Activated CD8-positive, alpha-beta memory T cell treated with anti-CD3 and anti-CD28 coated beads, Interleukin-2, amount 10 ng/mL, durations not matched to agents 7 days and 5 days (primary cell): ENCODE measurements at regions not wholly inside any gene's neighbourhood (a gene's known extent, or its start where the extent isn't known, plus 50 kb on each side); places are given as distances from the start of the nearest gene placed in this dataset.
A peak's percentile ranks its signal among the peaks of the same experiment; 100 is the strongest.

Source experiments
- ATAC-seq: fragments of 150-1000 bp; cut with Tn5 transposase; one replicate; pipeline ENCODE4 v1.10.0; 2021; ENCODE audit warnings: moderate library complexity
- CTCF ChIA-PET: fragments of 350-600 bp; sonication (Branson Sonifier 250); formaldehyde crosslinking; loops from one replicate; lab custom pipeline; 2021; ENCODE audit warnings: antibody characterized with exemption; lab: Charles Lee
- DNase-seq: peaks from one replicate; pipeline ENCODE4 v3.0.0-alpha.2; 2020
- H3K27ac Mint-ChIP-seq: one replicate; pipeline ENCODE4 v1.8.0; 2021; ENCODE audit warnings: mild to moderate bottlenecking, mixed read lengths
- H3K27me3 Mint-ChIP-seq: one replicate; pipeline ENCODE4 v1.8.0; 2021; ENCODE audit warnings: mixed read lengths
- H3K36me3 Mint-ChIP-seq: one replicate; pipeline ENCODE4 v1.8.0; 2021; ENCODE audit warnings: mild to moderate bottlenecking, mixed read lengths
- H3K4me1 Mint-ChIP-seq: one replicate; pipeline ENCODE4 v1.8.0; 2021; ENCODE audit warnings: mixed read lengths
- H3K4me3 Mint-ChIP-seq: one replicate; pipeline ENCODE4 v1.8.0; 2021; ENCODE audit warnings: mild to moderate bottlenecking, moderate library complexity, mixed read lengths
- H3K9me3 Mint-ChIP-seq: one replicate; pipeline ENCODE4 v1.8.0; 2022; ENCODE audit warnings: low read depth, mixed read lengths

DNA sequence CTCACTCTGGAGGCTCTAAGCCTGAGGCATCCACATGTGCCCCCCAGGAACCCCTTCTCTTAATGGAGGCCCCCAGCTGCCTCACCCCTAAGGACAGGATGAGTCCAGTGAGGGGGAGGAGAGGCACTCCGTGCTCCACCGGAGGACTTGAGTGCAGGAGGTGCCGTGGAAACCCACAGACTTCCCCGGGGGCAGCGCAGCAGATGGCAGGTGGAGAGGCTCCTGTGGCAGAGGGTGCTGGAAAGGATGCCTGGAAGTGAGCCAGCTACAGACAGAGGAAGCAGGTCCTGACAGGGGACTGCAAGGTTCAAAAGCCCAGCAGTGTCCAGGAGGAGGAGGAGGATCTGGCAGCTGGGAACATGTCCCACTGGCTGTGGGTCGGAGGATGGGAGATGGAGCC, 1384.0 kb downstream of the TBC1D22A start:
- Mint-ChIP-seq H3K27me3 (peaks cover 2% of the 10 kb centered on the region), H3K36me3 (no peaks in the 10 kb centered on the region)

DNA sequence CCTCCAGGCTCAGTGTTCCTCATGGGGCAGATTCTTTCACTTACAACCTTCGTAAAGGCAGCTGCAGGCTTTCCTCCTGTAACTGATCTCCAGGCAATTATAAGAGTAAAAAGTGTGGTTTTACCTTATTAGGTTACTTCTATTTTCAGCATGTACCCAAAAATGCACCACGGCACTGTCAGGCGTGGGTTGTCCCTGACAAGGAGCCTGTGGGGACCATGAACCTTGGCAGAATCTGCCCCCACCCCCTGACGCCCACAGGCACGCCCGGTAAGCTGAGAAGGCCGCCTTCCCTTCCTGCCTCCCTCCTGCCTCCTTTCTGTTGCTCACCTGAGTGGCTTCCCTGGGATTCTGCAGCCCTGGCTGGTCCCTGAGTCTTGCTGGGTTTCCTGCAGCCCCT, 1383.3 kb downstream of the TBC1D22A start:
- H3K27me3 Mint-ChIP-seq, result peaks cover 2% of the 10 kb centered on the region
- no peaks in the 10 kb centered on the region for H3K9me3 Mint-ChIP-seq
- CTCF ChIA-PET, result no interaction called here
- no peak overlapping the region for H3K27ac Mint-ChIP-seq
- no peak for ATAC-seq
- no peak for DNase-seq
- H3K36me3 Mint-ChIP-seq, result no peaks in the 10 kb centered on the region
- no peak overlapping the region for H3K4me3 Mint-ChIP-seq
- no peaks in the 10 kb centered on the region for H3K4me1 Mint-ChIP-seq

More for the DNA sequence above, 1384.0 kb downstream of the TBC1D22A start:
- Mint-ChIP-seq H3K9me3 (no peaks in the 10 kb centered on the region), H3K4me3 (no peak overlapping the region), H3K4me1 (no peaks in the 10 kb centered on the region), H3K27ac (no peak overlapping the region)
- ATAC-seq (no peak), DNase-seq (no peak)
- CTCF ChIA-PET, result no interaction called here

DNA sequence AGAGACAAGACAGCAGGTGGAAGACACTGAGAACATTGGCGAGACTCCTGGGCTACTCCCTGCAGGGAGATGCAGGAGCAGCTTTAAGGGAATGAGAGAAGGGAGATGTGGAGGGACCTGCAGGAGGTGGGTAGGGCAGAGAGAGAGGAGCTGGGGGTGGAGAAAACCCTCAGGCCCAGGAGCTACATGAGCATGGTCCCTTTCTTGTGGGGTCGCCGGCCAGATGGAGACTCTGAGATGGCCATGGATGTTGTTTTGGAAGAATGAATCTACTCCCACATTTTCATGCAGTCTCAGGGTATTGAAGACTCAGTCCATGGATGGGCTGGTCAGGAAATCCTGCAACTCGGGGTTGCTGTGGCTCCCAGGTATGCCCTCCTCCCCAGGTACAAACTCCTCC, 1381.9 kb downstream of the TBC1D22A start:
- no peak for ATAC-seq
- no peaks in the 10 kb centered on the region for H3K36me3 Mint-ChIP-seq

DNA sequence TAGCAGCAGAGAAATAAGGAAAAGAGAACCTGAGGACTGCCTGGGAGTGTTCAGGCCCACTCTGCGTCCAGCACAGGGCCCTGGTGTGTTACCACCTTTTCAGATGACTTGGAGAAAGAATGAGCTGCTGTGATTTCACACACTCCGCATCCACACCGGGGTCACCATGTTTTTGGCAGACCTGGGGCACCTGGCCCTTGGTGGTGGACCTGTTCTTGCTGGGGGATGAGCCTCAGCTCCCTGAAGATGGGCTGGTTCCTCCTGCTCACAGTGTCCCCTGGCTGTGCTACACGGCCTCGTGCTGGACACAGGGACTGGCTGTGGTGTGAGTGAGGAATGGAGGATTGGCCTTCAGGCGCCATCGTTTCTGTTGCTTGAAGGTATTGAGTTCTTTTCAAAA, 1381.4 kb downstream of the TBC1D22A start:
- Mint-ChIP-seq H3K27ac (no peak overlapping the region), H3K9me3 (no peaks in the 10 kb centered on the region), H3K36me3 (no peaks in the 10 kb centered on the region), H3K4me3 (no peak overlapping the region), H3K4me1 (peaks cover 3% of the 10 kb centered on the region), H3K27me3 (peaks cover 5% of the 10 kb centered on the region)
- ATAC-seq (no peak), DNase-seq (no peak)
- CTCF ChIA-PET, result no interaction called here

More for the DNA sequence above, 1381.9 kb downstream of the TBC1D22A start:
- Mint-ChIP-seq H3K4me3 (no peak overlapping the region), H3K9me3 (no peaks in the 10 kb centered on the region), H3K27ac (peak overlapping the region; percentile 15), H3K27me3 (peaks cover 4% of the 10 kb centered on the region), H3K4me1 (peaks cover under 1% of the 10 kb centered on the region)
- CTCF ChIA-PET, result no interaction called here
- no peak for DNase-seq

DNA sequence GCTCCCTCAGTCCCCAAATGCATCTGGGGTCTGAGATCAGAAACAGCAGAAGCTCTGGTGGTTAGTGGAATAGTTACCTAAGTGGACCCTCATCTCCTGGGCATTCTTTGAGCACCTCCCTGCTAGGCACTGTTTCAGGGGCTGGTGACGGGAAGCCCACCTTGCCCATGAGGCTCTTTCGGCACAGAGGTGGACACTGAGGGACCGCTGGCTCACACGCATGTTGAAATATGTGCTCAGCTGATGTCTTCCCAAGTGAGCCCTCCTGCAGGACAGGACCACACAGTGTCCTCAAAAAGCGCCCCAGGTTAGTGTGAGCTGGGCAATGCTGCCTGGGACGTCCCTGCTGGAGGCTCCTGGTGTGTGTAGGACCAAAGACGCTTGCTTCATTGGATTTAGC, 1379.9 kb downstream of the TBC1D22A start:
- Mint-ChIP-seq H3K27me3 (peaks cover 5% of the 10 kb centered on the region), H3K27ac (no peak overlapping the region), H3K36me3 (no peaks in the 10 kb centered on the region), H3K9me3 (no peaks in the 10 kb centered on the region), H3K4me3 (no peak overlapping the region), H3K4me1 (peaks cover 8% of the 10 kb centered on the region)
- ATAC-seq (no peak), DNase-seq (no peak)
- CTCF ChIA-PET, result no interaction called here

DNA sequence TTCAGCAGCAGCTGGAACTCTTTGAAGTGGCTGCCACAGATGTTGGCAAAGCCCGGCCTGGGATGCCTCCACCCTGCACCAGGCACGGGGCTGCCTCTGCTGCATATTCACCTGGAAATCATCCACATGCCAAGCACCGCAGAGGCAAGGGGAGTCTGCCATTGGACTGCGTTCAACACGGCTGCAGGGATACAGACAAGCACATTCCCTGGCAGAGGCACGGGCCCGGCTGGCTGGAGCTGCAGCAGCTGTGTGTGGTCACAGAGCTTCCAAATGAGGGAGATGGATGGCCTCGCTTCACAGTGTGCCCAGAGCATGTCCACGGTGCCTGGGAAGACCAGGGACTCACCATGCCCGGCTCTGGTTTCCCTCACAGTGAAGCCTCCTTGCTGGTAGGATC, 1378.9 kb downstream of the TBC1D22A start:
- CTCF ChIA-PET, result no interaction called here
- H3K4me3 Mint-ChIP-seq, result no peak overlapping the region
- no peaks in the 10 kb centered on the region for H3K9me3 Mint-ChIP-seq
- no peaks in the 10 kb centered on the region for H3K36me3 Mint-ChIP-seq
- H3K27me3 Mint-ChIP-seq, result peaks cover 5% of the 10 kb centered on the region
- DNase-seq (no peak), ATAC-seq (no peak)
- no peak overlapping the region for H3K27ac Mint-ChIP-seq
- H3K4me1 Mint-ChIP-seq, result peaks cover 8% of the 10 kb centered on the region

DNA sequence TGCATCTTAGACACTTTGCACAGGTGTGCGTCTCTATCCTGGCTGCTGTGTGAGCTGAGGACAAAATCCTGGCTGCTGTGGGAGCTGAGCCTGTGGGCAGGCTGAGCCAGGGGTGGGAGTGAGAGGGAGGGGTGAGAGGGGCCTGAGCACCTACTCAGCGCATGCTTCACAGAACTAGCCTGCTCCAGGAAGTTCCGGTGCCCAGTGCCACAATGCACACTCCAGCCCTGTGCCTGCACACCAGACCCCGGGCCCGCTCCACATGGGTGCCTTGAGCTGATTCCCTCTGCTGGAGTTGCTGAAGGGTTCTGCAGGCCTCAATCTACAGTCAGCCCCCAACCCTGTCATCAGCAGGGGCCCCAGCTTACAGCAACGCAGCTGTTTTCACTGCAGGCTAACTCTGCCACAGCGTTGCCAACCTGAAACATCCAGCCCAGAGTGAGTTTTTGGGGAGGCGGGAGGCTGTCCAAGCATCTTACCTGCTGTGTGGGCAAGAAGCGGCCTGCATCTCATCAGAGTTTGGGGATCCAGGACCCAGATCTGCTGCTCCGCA, 1377.9 kb downstream of the TBC1D22A start:
- peaks cover 8% of the 10 kb centered on the region for H3K4me1 Mint-ChIP-seq
- DNase-seq (no peak), ATAC-seq (no peak)
- H3K4me3 Mint-ChIP-seq, result no peak overlapping the region
- H3K27ac Mint-ChIP-seq, result no peak overlapping the region
- peaks cover 3% of the 10 kb centered on the region for H3K27me3 Mint-ChIP-seq
- no peaks in the 10 kb centered on the region for H3K9me3 Mint-ChIP-seq
- CTCF ChIA-PET, result no interaction called here
- H3K36me3 Mint-ChIP-seq, result no peaks in the 10 kb centered on the region

DNA sequence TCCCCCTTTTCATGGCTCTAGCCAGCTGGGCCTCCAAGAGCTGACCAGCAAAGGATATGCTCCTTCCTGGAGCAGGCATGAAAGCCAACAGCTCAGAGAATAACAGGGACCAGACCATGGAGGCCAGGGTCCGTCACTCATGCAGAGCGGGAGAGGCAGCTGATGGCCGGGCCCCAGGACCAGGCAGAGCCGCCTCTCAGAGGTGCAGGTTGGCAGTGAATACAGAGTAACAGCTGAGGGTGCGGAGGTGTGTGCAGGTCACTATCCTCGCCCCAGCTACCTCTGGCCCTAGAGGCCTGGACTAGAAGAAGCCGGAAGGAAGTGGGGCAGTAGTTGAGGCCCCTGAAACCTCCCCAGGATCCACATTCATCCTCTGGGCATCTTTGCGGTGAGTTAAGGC, 1377.3 kb downstream of the TBC1D22A start:
- Mint-ChIP-seq H3K27ac (no peak overlapping the region), H3K4me3 (no peak overlapping the region), H3K9me3 (no peaks in the 10 kb centered on the region), H3K36me3 (no peaks in the 10 kb centered on the region), H3K27me3 (peaks cover 3% of the 10 kb centered on the region), H3K4me1 (peaks cover 8% of the 10 kb centered on the region)
- ATAC-seq, result no peak
- DNase-seq, result no peak
- CTCF ChIA-PET, result no interaction called here

DNA sequence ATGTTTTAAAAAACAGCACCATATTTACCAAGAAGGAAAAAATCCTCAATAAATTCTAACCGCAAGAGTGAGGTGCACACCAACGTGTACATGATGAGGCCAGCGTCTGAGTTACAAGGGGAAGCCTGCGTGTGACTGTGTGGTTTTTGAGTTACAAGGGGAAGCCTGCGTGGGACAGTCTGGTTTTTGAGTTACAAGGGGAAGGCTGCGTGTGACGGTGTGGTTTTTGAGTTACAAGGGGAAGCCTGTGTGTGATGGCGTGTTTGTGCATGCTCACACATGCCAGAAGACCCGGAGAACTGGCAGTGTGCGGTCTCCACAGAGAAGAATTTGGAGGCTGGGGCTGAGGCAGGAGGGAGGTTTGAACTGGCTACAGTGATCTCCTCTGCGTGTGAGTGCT, 1376.4 kb downstream of the TBC1D22A start:
- DNase-seq (no peak), ATAC-seq (no peak)
- H3K4me1 Mint-ChIP-seq, result peaks cover 8% of the 10 kb centered on the region
- CTCF ChIA-PET, result no interaction called here
- no peaks in the 10 kb centered on the region for H3K36me3 Mint-ChIP-seq
- H3K9me3 Mint-ChIP-seq, result no peaks in the 10 kb centered on the region
- no peak overlapping the region for H3K4me3 Mint-ChIP-seq
- H3K27ac Mint-ChIP-seq, result no peak overlapping the region
- peaks cover 3% of the 10 kb centered on the region for H3K27me3 Mint-ChIP-seq

DNA sequence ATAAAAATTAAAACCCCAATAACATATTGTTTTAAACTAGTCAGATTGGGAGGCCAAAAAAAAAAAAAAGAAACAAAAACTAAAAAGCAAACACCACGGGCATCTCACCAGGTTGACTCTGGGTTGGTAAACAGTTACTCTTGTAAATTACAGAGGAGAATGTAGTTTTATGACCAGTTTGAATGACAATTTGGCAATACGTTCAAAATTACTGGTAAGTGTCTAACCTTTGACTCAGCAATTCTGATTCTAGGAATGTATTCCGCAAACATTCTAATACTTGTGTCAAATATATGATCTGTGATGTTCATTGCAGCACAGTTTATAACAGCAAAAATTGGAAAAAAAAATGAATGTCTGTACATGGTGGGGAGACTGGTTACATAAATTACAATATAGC, 1376.0 kb downstream of the TBC1D22A start:
- Mint-ChIP-seq H3K4me1 (peaks cover 8% of the 10 kb centered on the region), H3K36me3 (no peaks in the 10 kb centered on the region), H3K27ac (no peak overlapping the region), H3K9me3 (no peaks in the 10 kb centered on the region), H3K4me3 (no peak overlapping the region), H3K27me3 (peaks cover 3% of the 10 kb centered on the region)
- DNase-seq (no peak), ATAC-seq (no peak)
- CTCF ChIA-PET, result no interaction called here

DNA sequence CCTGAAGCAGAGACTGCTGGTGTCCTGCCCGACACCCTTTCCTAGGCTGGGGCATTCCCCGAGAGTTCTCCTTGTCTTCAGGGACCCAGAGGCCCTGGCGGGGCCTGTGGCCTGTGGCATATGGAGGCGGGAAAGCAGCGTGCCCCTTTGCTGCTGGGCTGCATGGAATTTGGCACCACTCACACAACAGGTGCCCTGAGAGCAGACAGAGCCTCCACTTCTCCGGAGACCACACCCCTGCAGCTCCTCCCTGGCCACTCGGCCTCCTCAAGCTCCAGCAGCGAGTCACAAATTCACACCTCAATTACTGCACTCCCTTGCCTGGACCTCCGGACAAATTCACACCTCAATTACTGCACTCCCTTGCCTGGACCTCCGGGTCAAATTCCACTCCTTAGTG, 1375.2 kb downstream of the TBC1D22A start:
- peaks cover 8% of the 10 kb centered on the region for H3K4me1 Mint-ChIP-seq
- CTCF ChIA-PET, result no interaction called here
- no peak overlapping the region for H3K27ac Mint-ChIP-seq
- no peaks in the 10 kb centered on the region for H3K9me3 Mint-ChIP-seq
- peaks cover 3% of the 10 kb centered on the region for H3K27me3 Mint-ChIP-seq
- no peaks in the 10 kb centered on the region for H3K36me3 Mint-ChIP-seq
- no peak overlapping the region for H3K4me3 Mint-ChIP-seq
- no peak for ATAC-seq
- no peak for DNase-seq

DNA sequence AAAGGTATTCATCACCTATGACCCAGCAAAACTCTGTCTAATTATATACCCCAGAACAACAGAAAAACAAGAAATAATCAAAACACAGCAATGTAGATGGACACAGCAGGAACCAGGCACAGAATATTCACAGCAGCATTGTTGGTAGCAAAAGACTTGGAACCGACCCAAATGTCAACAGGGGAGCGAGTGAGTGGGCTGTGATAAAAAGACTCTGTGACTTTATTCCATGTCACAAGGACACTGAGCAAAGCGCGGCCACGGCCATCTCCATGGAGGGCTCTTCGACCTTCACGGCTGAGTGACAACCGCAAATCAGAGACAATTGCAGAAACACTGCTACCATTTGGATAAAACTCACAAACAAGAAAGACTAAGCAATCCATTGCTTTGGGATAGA, 1373.1 kb downstream of the TBC1D22A start:
- Mint-ChIP-seq H3K27ac (no peak overlapping the region), H3K4me1 (peaks cover 8% of the 10 kb centered on the region), H3K4me3 (no peak overlapping the region), H3K36me3 (no peaks in the 10 kb centered on the region), H3K27me3 (peaks cover 6% of the 10 kb centered on the region), H3K9me3 (no peaks in the 10 kb centered on the region)
- ATAC-seq, result no peak
- CTCF ChIA-PET, result no interaction called here
- DNase-seq, result no peak

DNA sequence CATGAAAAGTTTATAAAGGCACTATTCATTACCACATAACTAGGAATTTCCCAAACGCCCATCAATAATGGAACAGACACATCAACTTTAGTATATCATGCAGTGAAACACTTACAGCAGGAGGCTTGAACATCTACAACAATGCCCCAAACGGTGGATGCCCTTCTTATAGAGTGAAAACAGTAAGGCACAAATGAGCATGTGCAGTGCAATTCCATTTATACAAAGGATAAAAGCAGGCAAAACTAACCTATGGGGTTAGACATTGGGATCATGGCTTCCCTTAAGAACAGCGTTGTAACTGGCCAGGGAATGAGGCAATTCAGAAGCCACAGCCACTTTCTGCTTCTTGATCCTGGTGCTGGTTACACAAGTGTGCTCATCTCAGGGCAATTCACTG, 1363.0 kb downstream of the TBC1D22A start:
- DNase-seq (no peak), ATAC-seq (no peak)
- Mint-ChIP-seq H3K4me3 (no peak overlapping the region), H3K4me1 (no peaks in the 10 kb centered on the region), H3K36me3 (no peaks in the 10 kb centered on the region), H3K27me3 (peaks cover 3% of the 10 kb centered on the region), H3K27ac (no peak overlapping the region), H3K9me3 (no peaks in the 10 kb centered on the region)
- CTCF ChIA-PET, result no interaction called here

DNA sequence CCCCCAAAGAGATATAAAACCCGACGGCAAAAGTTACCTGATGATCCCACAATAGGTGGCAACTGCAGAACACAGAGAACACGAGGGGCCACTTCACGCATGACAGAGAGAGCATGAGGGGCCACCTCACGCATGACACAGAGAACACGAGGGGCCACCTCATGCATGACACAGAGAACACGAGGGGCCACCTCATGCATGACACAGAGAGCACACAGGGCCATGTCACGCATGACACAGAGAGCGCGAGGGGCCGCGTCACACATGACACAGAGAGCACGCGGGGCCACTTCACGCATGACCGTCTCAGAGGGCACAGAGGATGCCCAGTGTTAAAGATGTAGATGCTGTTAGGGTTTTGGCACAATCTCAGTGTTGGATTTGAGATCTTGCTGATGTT, 1359.5 kb downstream of the TBC1D22A start:
- Mint-ChIP-seq H3K36me3 (no peaks in the 10 kb centered on the region), H3K4me3 (no peak overlapping the region), H3K27me3 (peaks cover 7% of the 10 kb centered on the region), H3K4me1 (no peaks in the 10 kb centered on the region), H3K27ac (no peak overlapping the region), H3K9me3 (no peaks in the 10 kb centered on the region)
- DNase-seq, result no peak
- CTCF ChIA-PET, result no interaction called here
- no peak for ATAC-seq

DNA sequence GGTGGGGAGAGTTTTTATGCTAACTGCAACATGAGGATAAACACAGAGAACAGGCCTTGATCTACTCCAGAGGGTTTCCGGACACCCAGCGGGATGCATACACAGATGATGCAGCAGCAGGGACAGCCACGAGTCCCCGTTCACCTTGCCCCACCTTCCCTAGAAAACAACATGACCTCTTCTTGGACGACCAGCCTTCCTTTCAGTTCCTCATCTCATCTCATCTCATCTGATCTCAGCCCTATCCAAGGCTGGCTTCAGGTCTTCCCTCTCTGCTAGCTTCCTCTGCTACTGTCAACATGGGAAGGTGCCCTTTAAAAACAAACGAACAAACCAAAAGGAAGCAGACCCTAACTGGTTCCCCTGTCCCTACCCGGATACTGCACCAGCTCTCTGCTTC, 1356.2 kb downstream of the TBC1D22A start:
- H3K4me3 Mint-ChIP-seq, result no peak overlapping the region
- no peaks in the 10 kb centered on the region for H3K36me3 Mint-ChIP-seq
- H3K4me1 Mint-ChIP-seq, result no peaks in the 10 kb centered on the region
- peaks cover 4% of the 10 kb centered on the region for H3K27me3 Mint-ChIP-seq
- CTCF ChIA-PET, result interaction anchor here (0.6 kb wide), 1 partner anchor 10 kb away, joined by 3 read pairs; no protein-coding TSS in a partner anchor
- no peak overlapping the region for H3K27ac Mint-ChIP-seq
- no peak for ATAC-seq
- no peak for DNase-seq
- no peaks in the 10 kb centered on the region for H3K9me3 Mint-ChIP-seq
